GM21390 (cell line): ENCODE measurements at regions not wholly inside any gene's neighbourhood (a gene's known extent, or its start where the extent isn't known, plus 50 kb on each side); places are given as distances from the start of the nearest gene placed in this dataset.
"Not testable (repeated sequence)": the region's sequence is repeated elsewhere in the genome, so short reads cannot be mapped to it uniquely, and the experiment has no call there.

Experiments used
- ATAC-seq: cut with Tn5 transposase; IDR thresholded peaks from one replicate; pipeline ENCODE4 v1.9.1; 2021; ENCODE audit not compliant: unreplicated experiment

- no peak for ATAC-seq
Measured at GRCh38 chr6:165173484-165173883, 135.9 kb downstream of the C6orf118 start.

- no peak for ATAC-seq
Measured at GRCh38 chr6:165167861-165168260, 141.5 kb downstream of the C6orf118 start.

GRCh38 chr6:165167311-165167710 lies 142.1 kb downstream of the C6orf118 start:
- no peak for ATAC-seq

GRCh38 chr6:165163519-165163918 lies 145.9 kb downstream of the C6orf118 start:
- ATAC-seq: no peak

DNA sequence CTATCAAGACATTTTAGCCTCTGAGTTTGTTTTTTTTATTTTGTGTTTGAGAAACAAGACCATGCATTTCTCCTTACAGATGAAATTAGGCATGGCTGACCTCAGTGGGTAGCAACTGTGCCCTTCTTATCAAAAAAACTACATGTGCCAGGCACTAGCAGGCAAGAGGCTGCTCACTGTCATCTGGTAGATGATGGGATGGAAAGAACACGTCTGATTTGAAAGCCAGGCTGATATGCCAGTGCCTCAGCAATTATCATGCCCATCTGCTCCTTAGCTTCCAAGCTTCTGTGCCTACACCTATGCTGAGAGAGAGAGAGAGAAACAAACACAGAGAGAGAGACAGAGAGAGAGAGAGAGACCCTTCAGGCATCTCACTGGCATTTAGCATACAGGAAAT lies 149.9 kb downstream of the C6orf118 start:
- ATAC-seq: no peak

- no peak for ATAC-seq
Measured at GRCh38 chr6:165146456-165146855, 162.9 kb downstream of the C6orf118 start.

GRCh38 chr6:165135889-165136288 lies 173.5 kb downstream of the C6orf118 start:
- ATAC-seq: no peak

GRCh38 chr6:165129086-165129485 lies 180.3 kb downstream of the C6orf118 start:
- no peak for ATAC-seq

GRCh38 chr6:165127743-165128142 lies 181.7 kb downstream of the C6orf118 start:
- ATAC-seq: not testable (repeated sequence)

DNA sequence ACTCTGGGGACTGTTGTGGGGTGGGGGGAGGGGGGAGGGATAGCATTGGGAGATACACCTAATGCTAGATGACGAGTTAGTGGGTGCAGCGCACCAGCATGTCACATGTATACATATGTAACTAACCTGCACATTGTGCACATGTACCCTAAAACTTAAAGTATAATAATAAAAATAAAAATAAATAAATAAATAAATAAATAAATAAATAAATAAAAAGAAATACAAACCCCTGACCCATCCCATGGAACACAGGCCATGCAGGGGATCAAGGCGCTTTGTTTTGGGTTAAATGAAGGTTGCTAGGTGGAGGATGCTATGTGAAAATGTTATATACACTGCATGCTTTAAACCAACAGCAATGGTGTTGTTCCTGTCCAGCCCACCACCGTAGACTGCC lies 184.7 kb downstream of the C6orf118 start:
- not testable (repeated sequence) for ATAC-seq

DNA sequence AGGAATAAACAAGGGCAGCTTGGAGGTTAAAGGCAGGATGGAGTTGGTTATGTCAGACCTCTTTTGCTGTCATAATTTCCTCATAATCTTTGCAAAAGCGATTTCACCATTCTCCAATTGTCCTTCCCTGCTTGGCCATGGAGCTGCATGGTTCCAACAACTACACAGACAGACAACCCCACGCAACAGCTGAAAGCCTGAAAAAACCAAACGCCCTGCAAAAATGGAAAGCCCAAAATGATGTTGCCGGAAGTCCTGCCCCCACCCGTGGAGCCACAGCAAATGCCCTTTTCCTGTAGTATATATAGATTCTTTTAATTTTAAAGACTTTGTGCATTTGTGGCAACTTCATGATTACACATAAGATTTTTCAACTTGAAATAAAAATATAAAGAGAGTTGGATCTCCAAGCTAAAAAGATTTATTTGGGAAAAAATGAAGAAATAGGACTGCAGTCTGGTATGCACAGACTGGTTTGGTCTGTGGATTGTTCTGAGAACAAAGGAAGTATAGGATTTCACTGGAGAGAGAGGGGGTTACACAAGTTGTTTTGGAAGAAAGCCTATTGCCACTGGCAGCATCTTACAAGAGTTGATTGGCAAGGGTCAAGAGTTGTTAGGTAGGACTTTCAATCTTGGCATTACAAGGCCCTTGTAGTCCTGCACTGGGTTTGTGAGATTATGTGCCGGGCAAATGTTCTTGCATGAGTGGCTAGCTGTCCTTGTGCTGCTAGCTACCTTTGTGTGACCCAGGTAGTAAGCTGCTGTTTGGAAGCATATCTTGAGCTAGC lies 190.0 kb downstream of the C6orf118 start:
- no peak for ATAC-seq

- no peak for ATAC-seq
Measured at GRCh38 chr6:165118736-165119135, 190.7 kb downstream of the C6orf118 start.

DNA sequence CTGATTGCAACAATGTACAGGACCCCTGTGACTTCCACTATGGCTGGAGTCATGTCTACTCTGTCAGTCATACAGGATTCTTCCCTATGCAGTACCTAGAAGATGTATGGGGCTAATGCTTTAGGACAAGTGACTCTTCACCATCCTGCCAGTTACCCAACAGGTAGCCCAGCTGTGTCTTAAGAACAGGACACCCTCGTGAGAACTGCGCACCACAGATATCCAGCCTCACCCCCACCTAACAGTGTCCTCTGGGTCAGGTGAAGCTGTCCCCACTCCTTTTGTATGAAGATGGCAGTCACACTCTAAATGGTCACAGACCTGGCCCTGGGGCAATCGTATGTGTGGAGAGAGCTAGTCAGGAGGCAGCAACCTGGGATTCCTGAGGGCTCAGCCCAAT lies 191.6 kb downstream of the C6orf118 start:
- no peak for ATAC-seq

- ATAC-seq: no peak
Measured at GRCh38 chr6:165117121-165117520, 192.3 kb downstream of the C6orf118 start.

DNA sequence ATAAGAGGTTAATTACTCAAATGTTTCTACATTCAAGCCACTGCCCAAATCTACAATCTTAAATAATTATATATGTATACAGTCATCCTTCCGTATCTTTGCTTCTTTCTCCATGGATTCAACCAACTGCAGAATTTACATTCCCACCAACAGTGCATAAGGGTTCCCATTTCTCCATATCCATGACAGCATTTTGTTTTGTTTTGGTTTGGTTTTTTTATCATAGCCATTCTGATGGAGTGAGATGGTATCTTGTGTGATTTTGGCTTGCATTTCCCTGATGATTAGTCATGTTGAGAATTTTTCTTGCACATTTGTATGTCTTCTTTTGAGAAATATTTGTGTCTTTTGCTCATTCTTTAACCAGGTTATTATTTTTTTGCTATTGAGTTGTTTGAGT lies 198.5 kb downstream of the C6orf118 start:
- ATAC-seq: no peak

- ATAC-seq: no peak
Measured at GRCh38 chr6:165109011-165109410, 200.4 kb downstream of the C6orf118 start.

DNA sequence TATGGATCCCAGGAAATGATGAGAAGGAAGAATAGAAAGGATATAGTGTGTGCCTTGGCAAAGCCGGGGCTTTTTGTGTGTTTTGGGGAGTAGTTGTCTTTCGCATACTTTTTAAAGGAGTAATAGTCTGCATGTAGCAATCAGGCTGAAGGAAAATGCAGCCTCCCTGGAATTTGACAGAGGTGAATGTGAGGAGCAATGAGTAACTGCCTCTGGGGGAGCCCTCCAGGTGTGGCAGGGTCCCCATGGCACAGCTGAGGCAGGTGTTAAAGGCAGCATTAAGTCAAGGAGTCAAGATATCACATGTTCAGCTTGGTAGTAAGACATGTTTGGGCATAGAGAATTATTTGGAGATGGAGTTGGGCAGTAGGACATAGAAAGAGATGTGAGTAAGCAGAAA lies 203.1 kb downstream of the C6orf118 start:
- no peak for ATAC-seq

- ATAC-seq: no peak
Measured at GRCh38 chr6:165098165-165098564, 211.2 kb downstream of the C6orf118 start.

DNA sequence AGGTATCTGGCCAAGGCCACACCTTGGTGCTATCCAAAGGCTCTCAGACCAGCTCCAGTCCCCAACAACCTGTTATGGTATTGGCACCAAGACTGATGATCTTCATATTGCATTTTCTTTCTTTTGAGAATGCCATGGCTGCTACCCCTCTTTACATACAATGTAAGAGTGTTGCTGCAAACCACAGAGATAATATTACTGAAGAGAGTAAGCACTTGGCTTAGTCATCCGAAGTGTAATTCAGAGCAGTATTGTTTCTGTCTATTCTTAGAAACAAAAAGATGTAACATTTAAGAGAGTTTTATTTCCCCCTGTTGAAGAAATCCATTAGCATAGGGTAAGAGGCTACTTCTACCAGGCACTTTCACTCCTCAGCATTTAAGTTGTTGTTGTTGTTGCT lies 212.5 kb downstream of the C6orf118 start:
- no peak for ATAC-seq

DNA sequence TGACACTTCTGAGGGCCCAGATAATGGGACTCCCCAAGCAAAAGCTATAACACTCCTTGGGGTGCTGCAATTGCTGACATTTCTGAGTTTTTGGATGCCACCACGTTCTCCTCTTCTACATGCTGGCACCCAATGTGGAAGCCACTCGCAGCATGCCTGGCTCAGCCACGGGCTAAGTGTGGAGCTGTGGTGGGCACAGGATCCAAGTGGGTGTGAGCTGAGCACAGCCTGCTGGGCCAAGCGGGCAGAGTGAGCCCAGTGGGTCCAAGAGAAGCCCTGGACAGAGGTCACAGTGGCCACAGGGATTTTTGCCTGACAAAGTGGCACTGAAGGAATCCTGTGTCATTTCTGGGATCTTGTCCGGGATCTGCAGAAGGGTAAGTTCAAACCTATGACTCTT lies 213.2 kb downstream of the C6orf118 start:
- no peak for ATAC-seq

DNA sequence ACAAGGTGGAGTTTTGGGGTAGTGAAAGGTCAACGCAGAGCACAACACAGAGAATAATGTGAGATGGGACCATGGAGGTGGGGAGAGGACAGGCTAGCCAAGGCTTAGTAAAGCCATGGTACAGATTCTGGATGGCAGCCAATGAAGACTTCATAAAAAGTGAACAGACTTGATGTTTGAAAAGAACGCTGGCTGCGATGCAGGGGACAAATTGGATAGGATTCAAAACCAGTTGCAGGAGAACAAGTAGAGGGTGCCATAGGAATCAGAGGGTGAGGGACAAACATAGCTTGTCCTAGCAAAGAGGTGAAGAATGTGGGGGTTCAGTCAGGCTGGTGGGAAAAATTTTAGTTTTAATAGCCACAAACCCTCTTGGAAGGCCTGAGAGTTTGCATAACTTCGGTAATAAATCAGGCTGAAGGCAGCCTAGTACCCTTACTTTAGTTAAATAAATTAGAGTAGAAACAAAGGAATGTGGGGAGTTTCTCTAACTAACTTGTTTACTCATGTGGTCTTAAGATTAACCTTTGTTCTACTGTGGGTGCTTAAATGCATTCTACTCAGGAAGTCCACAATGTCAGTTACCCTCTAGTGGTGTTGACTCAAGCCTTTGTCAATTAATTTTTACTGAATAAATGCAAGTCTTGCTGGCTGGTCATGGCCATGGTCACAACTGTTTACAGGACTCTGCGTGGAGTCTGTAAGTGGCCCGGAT lies 216.4 kb downstream of the C6orf118 start:
- ATAC-seq: no peak

- ATAC-seq: no peak
Measured at GRCh38 chr6:165091121-165091785, 218.2 kb downstream of the C6orf118 start.
